NCI-H774 (cell line): ENCODE measurements at regions not wholly inside any gene's neighbourhood (a gene's known extent, or its start where the extent isn't known, plus 50 kb on each side); places are given as distances from the start of the nearest gene placed in this dataset.
"Not testable (repeated sequence)": the region's sequence is repeated elsewhere in the genome, so short reads cannot be mapped to it uniquely, and the experiment has no call there.

Experiments used
- DNase-seq: peaks from one replicate; lab custom pipeline; 2025; lab: John Stamatoyannopoulos, UW

DNA sequence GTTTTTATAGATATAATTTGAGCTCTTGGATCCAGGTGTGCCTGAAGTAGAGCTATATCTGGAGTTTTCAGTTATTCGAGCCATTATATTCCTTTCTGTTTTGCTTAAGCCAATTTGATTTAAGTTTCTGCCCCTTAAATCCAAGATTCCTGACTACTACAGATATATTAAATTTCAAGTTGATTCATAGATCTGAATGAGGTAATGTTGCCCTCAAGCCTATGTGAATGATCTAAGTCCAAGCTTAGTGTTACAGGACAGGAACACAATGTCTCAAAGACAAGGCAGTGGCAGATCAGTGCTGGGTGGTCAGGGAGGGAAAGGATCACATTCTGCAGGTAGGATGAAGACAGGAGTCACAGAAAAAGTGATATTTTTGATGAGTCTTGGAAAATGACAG is 75.7 kb upstream of the CTBP2 start:
- no peak for DNase-seq

DNA sequence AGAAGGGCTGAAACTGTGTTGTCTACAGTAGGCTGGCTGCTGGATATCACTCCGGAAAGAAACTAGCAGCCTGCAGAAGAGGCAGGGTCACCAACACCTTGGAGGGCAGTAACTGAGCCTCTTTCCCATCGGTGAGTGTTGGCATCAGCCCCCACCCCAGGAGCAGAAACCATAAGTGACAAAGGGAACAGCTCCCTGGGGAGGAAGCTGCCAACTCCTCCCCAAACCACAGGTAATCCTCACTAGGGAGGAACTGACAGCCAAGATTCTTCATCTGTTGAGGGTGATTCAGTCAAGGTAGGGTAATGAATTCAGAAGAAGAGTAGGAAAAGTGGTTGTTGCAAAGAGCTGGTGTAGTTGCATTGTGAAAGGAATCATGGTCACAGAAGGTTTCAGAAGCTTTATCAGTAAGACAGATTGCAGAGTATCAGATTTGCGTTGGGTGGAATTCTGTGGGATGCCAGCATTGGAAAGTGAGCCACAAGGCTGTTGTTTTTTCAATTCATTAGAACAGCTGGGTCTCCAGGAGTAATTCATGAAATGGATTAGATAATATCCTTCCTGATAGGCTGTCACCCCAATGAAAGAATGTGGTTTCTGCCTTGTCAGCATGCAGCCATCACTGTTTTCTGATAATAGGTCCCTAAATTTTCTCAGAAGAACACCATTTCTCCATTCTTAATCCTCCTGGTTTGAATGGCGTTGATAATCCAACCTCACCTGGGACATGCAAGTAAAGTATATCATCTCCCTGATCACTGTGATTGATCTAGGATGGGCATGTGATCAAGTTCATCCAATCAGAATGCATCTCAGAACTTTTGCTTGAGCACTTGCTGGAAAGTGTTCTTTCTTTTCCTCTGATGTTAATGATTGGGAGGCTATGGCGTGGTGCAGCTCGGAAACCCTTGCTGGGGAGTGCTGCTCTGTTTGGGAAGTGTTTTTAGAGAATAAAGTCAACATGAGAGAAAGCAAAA is 75.0 kb upstream of the CTBP2 start:
- no peak for DNase-seq

DNA sequence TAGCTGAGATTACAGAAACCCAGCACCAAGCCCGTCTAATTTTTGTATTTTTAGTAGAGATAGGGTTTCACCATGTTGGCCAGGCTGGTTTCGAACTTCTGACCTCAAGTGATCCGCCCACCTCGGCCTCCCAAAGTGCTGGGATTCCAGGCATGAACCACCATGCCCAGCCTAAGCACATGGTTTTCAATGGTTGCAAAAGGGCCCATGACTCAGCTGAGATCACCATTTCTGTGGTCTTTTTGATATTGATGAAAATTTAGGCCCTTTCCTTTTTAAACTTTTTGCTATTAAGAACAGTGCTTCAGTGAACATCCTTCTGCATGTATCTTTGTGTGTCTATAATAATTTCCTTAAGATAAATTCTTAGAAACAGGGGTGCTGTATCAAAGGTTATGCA is 74.2 kb upstream of the CTBP2 start:
- not testable (repeated sequence) for DNase-seq

DNA sequence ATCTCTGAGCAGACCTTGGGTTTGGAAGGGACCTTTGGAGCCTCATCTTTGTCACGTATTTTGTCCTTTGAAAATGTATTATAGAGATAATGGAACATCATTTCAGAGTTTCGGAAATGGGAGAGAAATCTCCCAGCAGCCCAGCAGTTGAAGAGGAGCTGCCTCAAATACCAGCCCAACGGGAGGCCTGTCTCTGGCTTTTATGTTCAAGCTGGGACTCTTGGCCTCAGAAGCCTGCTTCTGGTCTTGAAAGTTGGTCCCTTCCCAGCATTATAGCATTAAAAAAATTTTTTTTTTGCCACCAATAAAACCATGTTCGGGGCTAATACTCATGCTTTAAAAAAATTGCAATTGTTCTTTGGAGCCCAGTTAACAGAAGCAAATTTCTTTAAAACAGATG is 73.4 kb upstream of the CTBP2 start:
- no peak for DNase-seq

DNA sequence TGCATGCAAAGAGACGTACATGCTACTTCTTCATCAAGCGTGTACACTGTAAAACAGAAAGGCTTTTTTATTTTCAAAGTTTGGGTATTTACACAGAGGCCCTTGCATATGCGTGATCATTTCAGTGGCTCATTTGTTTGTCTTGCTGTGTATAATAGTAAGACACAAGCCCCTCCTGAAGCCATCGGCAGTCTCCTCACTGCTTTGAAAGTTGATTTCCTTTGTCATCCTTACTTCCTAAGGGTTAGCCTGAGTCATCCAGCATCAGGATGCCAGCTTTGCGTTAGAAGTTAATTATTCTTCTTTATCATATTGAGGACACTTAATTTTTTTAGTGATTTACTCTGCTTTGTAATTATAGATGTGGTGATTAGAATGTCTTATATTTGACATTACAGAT is 72.5 kb upstream of the CTBP2 start:
- DNase-seq: no peak

DNA sequence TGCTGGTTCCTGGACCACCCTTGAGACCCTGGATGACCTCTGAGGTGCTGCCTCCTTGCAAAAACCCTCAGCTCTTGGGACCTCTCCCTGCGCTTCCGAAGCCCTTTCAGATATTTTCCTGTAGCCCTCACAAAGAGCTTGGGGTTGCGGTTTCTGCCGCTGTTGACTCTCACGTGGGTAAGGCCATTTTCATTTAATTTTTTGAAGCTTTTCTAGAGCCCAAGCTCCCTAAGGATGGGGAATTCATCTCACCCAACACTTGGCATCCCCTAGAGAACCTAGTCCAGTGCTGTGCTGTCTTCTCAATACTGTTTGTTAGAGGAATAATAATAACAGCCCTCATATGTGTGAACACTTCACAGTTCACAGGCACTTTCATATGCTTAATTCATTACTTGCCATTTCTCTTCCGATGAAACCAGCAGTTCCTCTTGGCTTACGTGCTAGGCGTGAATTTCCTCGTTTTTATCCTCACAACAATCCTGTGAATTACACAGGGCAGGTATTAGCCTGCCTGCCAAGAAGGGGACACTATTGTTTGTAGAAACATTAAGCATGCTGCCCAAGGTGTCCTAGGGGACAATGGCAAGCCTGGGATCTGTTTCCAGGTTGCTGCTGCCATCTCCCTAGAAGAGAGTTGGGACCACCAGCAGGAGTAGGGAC is 71.6 kb upstream of the CTBP2 start:
- DNase-seq: no peak

DNA sequence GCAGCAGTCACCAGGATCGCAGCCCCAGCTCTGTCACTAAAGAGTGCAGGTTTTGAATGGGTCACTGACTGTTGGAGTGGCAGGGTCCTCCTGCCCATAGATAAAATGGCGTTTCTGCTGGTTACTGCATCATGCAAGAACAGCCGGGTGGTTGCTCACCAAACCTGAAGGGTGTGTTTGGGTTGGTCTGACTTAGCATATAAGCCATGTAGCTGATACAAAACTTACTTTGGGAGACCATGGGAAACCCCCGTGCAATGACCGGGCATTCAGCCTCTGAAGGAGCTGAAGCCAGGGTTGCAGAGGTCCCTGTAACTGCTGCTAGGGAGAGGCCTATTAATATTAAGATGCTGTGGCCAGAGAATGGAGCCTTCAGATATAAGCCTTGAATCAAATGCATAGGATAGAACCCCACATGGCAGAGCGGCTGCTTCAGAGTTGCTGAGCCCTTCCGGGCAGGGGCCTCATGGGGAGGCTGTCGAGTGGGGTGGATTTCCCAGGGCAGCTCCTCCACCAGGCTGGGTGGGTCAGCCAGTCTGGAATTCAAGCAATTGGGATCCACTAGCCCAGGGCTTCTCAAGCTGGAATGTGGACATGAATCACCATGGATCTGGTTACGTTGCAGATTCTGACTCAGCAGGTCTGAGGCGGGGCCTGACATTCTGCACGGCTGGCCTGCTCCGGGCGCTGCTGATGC is 70.9 kb upstream of the CTBP2 start:
- DNase-seq: no peak

DNA sequence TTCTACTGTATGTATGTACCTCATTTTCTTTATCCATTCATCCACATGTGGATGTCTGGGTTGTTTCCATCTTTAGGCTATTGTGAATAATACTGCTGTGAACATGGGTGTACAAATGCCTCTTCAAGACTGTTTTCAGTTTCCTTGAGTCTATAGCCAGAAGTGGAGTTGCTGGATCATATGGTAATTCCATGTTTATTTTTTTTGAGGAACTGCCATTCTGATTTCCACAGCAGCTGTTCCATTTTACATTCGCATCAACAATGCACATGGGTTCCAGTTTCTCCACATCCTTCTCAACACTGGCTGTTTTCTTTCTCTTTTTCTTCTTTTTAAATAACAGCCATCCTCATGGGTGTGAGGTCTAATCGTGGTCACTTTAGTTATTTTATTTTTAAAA is 69.9 kb upstream of the CTBP2 start:
- no peak for DNase-seq

DNA sequence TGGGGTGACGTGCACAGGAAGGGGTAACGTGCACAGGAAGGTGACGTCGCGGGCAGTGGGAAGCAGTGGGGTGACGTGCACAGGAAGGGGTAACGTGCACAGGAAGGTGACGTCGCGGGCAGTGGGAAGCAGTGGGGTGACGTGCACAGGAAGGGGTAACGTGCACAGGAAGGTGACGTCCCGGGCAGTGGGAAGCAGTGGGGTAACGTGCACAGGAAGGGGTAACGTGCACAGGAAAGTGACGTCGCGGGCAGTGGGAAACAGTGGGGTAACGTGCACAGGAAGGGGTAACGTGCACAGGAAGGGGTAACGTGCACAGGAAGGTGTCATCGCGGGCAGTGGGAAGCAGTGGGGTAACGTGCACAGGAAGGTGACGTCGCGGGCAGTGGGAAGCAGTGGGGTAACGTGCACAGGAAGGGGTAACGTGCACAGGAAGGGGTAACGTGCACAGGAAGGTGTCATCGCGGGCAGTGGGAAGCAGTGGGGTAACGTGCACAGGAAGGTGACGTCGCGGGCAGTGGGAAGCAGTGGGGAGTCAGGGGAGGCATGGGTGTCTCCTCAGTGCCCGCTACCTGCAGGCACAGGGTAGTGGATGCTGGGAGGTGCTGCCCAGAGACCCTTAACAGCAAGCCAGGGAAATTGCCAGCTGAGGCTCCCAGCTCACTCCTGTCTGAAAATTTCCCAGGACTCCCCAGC is 68.0 kb upstream of the CTBP2 start:
- not testable (repeated sequence) for DNase-seq

DNA sequence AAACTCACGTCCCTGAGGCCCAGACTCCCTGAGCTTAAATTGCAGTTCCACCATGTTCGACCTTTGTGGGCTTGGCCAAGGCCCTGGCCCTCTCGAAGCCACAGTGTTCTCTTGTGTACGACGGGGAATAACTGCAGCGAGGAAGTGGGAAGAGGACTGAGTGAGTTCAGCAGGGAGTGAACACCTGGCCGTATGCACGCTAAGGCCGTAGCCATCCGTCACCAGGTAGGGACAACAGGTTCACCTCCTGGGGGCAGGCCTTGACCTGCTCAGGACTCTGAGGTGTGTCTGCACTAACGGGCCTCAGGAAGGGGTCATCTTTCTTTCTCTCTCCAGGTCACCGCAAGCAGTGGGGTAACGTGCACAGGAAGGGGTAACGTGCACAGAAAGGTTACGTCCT is 67.2 kb upstream of the CTBP2 start:
- no peak for DNase-seq

DNA sequence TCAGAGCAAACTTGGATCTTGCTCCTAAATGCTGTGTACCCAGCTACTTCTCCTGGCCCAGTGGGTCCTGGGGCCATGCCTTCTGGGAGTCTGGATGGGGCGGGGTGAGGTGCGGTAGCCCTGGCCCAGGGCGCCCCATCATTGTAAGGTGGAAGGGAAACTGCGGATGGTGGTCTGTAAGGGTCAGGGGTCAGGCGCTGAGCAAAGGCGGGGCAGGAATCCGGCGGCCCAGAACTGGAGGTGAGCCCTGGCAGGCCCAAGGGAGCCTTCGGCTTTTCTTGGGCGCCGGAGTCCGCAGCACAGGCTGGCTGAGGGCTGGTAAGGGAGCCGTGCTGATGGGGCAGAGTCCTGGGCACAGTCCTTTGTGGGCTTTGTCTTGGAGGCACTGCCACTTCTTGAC is 66.5 kb upstream of the CTBP2 start:
- DNase-seq: no peak

DNA sequence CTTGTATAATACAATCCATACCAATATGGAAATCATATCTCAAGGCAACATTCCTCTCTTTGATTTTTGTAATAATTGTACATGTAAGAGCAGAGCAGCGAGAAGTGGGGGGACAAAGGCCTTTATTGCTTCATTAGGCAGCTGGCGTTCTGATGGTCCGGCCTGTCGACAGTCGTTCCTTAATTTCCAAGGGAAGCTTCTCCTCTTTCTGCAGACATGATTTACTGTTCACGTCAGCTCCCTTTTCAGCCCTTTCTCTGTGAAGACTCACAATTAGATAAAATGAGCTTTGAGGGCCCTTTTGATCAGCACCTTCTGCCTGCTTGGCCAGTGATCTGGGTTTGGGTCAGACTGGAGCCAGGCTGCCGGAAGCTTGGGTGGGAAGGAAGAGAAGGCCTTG is 65.6 kb upstream of the CTBP2 start:
- DNase-seq: no peak

DNA sequence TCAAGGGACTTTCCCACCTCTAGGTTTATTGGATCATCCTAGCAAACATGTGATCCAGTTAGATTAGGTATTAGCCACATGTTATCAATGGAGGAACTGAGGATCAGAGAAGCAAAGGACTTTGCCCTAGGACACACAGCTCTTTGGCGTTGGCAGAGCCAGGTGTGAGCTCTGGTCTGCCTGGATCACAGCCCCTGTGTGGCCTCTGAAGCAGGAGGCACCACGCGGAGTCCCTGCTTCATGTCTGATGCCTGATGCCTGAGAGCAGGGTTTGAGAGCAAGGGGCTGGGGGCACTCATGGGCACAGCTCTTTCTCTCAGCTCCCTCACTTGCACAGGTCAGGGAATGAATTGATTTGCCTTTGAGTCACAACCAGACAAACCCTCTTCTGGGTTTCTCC is 64.7 kb upstream of the CTBP2 start:
- no peak for DNase-seq

DNA sequence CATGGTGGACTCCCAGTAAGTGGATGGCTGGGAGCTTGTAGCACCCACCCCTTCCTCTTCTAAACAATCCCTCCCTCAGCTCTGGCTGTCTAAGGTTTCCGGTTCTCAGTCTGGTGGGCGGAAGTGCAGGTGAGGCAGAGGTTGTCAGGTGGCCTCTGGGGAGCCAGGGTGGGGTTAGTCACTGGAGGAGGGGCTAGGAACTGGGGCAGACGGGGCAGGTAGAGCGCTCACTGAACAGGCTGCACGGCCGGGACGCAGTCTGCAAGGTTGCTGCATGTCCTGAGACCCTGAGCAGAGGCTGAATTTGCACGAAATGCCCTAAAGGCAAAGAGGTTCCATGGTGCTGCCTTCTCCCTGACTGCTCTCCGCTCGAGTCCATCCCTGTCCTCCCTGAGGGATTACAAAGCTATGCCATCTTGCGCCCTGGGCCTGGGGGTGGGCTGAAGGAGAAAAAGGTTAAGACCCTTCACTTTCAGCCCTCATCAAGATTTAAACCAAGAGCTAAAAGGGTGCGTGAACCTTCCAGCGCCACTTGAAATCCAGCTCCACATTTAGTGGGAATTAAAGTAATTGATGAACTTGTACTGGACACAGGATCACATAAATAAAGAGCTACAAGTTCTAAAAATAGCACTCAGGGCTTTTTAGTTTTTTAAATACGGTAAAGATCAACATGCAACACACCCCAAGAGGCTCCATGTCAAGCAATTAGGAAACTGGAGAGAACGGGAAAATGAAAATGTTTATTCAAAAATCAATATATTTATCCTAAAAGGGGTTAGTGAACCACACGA is 62.3 kb upstream of the CTBP2 start:
- DNase-seq: no peak

DNA sequence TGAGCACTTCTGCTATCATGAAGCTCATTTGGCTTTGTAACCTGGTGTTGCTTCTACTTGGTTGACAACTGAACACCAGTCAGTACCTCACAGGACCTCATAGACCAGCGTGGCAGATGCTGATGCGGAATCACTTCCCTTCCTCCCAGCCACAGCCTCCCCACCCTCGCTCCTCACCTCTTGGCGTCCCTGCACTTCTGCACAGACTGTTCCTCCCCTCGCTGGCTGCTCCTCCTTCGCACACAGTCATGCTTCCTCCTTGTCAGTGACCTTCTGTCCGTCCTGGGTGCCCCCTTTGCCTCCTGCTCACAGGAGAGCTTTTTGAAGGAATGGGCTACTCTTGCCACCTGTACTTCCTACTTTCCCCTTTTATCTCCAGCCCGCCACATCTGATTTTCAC is 61.4 kb upstream of the CTBP2 start:
- DNase-seq: no peak

DNA sequence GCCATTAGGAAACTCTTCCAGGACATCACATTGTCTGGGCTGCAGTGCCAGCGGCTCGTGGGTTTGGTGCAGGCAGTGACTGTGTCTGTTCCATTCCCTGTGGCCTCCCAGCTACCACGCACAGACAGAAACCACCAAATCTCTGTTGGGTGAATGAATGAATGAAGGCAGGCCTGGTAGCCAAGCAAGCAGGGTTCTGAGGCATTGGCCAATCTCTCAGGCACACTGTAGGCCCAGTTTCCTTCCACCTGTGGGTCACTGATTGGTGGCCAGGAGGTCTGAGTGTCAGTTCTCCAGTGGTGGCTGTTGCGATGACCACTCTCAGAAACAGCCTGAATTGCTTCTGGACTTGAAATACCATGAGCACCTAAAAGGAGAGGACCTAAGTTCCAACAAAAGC is 59.4 kb upstream of the CTBP2 start:
- DNase-seq: no peak

DNA sequence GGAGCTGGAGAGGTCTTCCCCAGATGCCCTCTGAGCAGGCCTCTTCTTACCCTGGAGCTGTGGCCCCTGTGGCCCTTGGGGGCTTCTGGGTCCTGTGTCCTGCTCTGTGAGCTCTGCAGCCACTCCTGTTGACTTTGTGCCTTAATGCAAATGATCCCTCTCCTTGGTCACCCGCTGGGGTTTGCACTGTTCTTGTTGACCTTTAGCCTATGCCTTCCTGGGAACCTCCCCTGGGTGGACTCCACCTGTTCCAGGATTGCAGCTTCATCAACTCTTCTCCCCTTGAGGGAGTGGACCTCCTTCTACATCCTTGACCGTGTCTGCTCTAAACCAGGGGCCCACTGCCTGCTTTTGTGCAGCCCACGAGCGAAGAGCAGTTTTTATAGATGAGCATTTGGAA is 58.6 kb upstream of the CTBP2 start:
- DNase-seq: no peak

DNA sequence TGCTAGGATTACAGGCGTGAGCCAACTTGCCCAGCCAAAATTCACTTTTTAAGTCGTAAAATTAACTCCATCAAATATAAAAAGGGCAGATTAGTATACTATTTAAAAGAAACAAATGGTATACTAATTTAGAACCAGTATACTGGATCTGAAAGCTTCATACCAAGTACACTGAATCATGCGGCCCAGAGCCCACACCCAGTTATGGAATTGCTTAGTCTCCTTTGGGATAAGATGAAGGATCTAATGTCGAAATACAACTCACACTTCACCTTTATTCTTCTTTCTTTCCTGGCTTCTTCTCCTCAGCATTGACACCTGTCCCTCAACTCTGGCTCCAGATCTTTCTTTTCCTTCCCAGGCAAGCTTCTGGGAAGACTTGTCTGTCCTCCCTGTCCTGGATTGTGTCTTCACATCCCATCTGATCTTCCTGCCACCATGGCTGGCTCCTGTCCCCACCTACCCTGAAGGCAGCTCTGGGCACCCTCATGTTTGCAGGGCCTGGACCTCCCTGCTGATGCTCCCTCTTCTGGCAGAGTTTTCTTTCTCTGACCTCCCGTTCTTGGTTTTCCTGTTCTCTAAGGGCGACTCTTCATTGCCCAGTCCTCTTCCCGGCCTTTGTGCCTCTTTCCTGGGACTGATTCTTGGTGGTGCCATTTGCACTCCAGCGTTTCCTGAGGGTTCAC is 57.8 kb upstream of the CTBP2 start:
- no peak for DNase-seq

DNA sequence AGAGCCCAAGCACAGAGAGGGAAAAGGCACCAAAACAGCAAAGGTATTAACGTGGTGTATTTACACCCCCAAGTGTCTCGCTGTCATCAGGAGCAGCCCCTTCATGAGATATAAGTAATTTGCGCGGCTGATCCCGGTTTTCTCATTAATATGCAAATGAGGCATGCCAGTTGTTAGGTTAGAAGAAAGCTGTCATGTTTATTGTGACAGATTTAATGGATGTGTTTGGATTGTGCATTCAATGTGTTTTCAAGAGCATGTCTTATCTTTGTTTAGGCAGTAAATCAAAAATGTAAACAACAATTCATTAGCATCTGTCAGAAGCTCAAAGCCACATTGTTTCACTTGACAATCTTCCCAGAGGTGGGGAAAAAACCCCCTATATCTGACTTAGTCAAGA is 56.5 kb upstream of the CTBP2 start:
- no peak for DNase-seq

DNA sequence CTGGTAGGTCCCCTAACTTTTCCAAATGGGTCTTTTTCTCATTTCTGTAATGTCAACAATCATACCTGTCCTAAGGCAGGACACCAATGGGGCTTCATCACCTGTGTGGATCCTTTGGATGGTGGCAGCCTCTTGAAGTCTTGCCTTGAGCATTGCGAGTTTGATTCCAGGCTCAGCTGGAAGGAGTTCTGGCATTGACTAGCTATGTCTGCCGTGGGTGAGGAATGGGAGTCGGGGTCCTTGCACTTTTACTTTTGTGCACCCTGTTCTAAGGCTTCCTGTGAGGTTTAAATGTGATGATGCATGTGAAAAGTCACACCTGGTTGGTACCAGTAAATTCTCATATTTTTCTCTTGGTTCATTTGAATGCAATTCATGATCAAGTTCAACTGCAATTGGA is 55.9 kb upstream of the CTBP2 start:
- DNase-seq: no peak

DNA sequence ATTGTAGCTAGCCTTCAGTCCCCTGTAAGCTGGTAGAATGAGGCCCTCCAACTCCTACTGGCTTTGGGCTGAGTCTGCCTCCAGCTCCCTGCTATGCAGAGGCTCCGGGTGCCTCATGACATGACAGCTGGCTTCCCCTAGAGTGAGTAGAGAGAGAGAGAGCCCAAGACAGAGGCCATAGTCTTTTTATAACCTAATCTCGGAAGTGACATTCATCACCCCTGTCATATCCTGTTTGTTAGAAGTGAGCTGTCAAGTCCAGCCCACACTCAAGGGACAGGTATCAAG is 53.9 kb upstream of the CTBP2 start:
- DNase-seq: no peak
